NK-92 treated with Interleukin-12 subunit alpha and Interleukin-12 subunit beta, amount 100 ng/mL, for 24 hours (cell line): ENCODE measurements at regions not wholly inside any gene's neighbourhood (a gene's known extent, or its start where the extent isn't known, plus 50 kb on each side); places are given as distances from the start of the nearest gene placed in this dataset.

Experiments
- DNase-seq: peaks from one replicate; lab custom pipeline; 2025; lab: John Stamatoyannopoulos, UW

DNA sequence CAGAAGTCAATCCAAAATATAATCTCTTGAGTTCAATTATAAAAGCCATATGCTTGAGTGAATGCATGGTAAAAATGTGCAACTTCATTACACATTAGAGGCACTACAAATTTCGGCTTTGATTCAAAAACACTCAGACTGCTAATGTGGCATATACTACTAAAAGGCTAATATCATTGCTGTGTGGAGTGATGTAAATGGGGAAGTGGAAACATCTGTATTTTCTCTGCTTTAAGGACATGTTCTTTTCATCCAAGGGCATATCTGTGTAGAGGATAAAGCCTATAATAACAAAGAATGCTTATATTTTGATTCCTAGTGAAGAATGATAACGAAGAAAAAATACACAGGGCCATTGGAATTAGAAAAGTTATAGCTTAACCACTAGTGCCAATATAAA, 643.9 kb upstream of the ZNF608 start:
- DNase-seq, result no peak

GRCh38 chr5:125393221-125393815, 646.9 kb upstream of the ZNF608 start:
- DNase-seq, result no peak

- no peak for DNase-seq
Observed at GRCh38 chr5:125394661-125395280, 648.3 kb upstream of the ZNF608 start.

DNA sequence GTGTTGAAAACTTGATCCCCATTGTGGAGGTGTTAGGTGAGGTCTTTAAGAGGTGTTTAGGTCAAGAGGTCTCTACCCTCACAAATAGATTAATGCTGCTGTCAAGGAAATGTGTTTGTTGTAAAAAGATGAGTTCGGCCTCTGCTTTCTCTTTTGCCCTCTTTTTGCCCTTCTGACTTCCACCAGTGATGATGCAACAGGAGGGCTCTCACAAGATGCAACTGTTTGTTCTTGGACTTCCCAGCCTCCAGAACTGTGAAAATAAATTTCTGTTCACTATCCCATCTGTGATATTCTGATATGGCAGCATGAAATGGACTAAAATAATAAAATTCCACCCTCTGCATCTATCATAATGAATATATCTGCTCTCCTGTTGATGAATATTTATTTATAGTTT, 650.0 kb upstream of the ZNF608 start:
- DNase-seq, result no peak

- DNase-seq, result no peak
Observed at GRCh38 chr5:125398466-125398865, 652.0 kb upstream of the ZNF608 start.

DNA sequence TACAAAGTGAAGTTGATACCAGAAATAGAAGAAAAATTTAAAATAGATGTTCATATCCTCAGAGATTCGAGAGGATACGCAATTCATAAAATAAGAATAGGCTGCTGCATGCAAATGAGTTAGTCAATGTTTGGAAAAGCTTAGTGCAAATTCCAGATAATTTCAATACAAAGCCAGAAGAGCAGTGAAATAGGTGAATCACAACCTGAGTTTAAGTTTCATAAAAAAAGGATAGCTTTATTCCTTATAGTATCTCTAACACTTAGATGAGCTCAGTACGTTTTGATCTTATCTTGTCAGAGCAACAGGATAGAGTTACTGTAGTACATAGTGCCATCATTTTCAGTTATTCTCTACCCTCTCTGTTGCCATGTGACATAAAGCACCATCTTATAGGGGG, 653.4 kb upstream of the ZNF608 start:
- DNase-seq, result no peak

GRCh38 chr5:125401724-125402622, 655.5 kb upstream of the ZNF608 start:
- DNase-seq, result no peak

GRCh38 chr5:125402787-125403186, 656.3 kb upstream of the ZNF608 start:
- no peak for DNase-seq

- DNase-seq, result no peak
Observed at GRCh38 chr5:125404056-125404455, 657.6 kb upstream of the ZNF608 start.

DNA sequence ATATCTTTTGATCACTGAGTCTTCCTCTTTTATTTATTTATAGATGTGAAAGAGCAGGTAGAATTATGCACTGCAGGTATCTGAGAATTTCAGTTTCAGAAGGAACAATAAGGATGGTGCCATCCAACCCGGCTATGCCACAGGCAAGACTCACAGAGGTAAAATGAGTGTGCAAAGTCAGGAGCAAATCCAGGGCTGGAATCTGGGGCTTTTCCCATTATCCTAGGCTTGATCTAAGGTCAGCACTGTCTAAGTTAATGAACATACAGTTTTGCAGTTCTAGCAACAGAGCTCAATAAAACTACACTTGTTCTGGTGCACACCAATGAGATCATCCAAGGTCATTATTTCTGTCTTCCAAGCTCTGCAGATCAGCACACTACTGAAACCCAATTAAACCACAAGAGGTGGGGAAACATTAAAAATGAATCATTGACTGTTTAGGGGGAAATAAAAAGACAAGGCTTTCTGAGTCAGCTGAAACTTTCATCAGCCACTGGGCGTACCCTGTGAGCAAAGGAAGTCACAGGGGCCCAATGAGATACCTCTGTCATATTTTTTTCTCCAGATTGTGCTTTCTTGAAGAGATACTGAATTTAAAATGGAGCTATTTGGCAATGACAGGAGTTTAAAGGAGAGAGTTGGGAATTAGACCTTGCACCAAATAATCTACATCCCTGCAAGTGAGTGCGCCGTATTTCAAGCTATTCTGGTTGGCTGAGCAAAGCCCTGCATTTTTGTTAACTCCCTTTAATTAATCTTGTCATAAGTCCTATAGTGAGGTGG, 662.2 kb upstream of the ZNF608 start:
- DNase-seq, result peak; percentile 23

DNA sequence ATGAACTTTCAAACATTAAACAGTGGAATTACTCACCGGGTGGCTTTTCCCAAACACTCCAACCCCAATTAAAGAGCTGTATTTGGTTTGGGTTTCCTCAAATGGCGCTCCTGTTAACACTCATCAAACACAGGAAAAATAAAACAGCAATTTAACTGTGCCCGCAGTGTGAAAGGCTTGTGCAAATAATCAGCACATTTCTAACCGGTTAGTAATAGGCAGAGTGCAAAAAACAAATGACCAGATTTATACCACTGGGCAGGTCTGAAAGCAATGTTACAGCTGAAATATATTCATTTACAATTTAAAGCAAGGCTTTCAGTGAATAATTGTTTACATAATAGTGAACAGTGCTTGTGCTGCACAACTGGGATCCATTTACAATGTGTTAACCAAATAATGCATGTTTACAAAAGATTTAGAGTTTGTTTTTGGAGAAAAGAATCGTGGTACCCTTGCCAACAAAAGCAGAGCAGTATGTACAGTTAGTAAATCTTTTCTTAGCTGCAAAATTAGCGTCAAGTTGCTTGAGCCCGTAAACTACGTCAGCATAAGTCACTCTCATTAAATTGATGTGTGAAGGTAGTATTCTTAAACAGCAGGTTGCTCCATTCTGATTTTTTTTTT, 662.9 kb upstream of the ZNF608 start:
- no peak for DNase-seq

- DNase-seq, result no peak
Observed at GRCh38 chr5:125409861-125410536, 663.6 kb upstream of the ZNF608 start.

GRCh38 chr5:125410537-125411070, 664.2 kb upstream of the ZNF608 start:
- DNase-seq, result no peak

GRCh38 chr5:125411071-125411743, 664.8 kb upstream of the ZNF608 start:
- DNase-seq, result no peak

GRCh38 chr5:125411744-125412560, 665.5 kb upstream of the ZNF608 start:
- no peak for DNase-seq

DNA sequence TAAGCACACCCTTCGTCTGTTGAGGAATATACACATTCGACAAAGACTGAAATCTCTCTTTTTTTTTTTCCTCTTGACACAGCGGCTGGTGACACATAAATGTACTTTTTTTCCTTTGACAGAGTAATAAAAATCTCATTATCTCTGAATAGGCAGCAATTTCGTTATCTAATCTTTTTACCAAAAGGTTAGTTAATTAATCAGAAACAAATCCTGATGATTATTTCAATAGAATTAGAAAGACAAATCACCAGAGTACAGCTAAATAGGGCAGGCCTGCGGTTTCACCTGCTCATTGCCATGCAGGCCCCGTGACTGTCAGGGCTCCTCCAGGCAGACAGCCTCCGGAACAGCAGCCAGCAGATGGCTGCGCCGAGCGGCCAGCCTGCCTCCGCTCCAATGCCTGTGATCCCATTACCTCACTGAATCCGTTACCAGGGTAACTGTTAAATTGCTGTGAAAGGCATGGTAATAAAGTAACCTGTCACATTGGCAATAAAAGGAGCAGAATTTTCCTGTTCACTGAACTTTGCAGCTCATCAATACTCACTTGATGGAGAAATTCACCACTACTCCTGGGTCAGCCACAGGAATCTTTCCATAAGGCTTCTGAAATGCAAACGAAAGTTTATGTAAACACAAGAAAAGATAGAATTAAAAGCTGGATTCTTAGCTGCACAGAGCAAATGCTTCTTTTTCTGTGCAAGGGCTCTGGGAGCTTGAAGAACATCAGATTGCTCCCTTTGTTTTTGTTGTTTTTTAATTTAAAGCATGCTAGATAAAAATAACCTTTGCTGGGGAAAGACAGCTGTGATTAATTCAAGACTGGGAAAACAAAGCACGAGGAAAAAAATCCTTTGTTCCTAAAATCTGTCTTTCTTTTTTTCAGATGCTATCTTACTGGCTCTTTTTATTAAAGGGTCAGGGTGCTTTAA, 666.4 kb upstream of the ZNF608 start:
- no peak for DNase-seq

DNA sequence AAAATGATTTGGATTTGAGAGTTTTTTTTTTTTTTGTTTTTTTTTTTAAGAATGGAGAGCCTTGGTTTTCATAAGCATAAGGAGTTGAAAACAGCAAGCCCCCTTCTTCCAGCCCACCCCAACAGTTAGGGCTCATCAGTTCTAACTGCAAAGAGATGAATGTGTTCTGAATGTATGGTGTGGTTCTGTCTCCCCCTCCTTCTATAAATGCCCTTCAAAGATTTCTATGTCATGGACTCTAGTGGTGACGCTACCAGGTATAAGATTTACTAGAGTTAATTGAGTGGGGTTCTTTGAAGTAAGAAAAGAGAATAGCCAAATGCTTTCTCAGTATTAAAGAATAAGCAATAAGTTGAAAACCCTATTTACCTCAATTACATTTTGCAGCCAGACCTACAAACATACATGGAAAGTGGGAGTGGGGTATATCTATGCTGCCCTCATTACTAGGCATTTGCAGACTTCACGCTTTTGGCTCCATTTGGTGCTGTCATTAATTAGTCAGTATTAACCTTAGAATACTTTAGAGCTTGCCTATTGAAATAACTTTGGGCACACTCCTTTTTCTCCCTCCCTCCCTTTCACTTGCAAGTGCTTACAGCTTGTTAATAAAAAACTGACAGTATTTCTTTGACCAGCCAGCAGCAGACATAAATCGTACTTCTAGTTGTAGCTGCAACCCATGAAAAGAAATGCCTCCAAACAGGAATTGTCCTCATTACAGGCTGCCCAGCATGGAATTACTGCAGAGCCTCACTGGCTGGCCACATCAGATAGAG, 667.2 kb upstream of the ZNF608 start:
- DNase-seq, result no peak

GRCh38 chr5:125415126-125415525, 668.7 kb upstream of the ZNF608 start:
- DNase-seq, result no peak
